Panc1 (cell line): ENCODE measurements at regions not wholly inside any gene's neighbourhood (a gene's known extent, or its start where the extent isn't known, plus 50 kb on each side); places are given as distances from the start of the nearest gene placed in this dataset.

Experiments used
- CTCF ChIP-seq: fragments of 450-650 bp; IDR thresholded peaks from 2 replicates; pipeline ENCODE4 v1.5.1; 2017; ENCODE audit warnings: mild to moderate bottlenecking
- TCF7L2 ChIP-seq: IDR thresholded peaks from 2 replicates; pipeline ENCODE4 v1.6.1; 2011; ENCODE audit warnings: mild to moderate bottlenecking, low read depth, low read length, inconsistent platforms

GRCh38 chr13:82202398-82202797 is 1679.9 kb downstream of the SLITRK1 start:
- TF ChIP-seq CTCF (no peak), TCF7L2 (no peak)
